Psoas muscle (tissue), 7 donors: ENCODE measurements at regions not wholly inside any gene's neighbourhood (a gene's known extent, or its start where the extent isn't known, plus 50 kb on each side); places are given as distances from the start of the nearest gene placed in this dataset.

Experiments used
- ATAC-seq, 4 donors: fragments of 200-7000 bp; cut with Tn5 transposase; one replicate each; pipeline ENCODE4 v1.9.1; 2020; ENCODE audit warnings: moderate library complexity in 3 of 4, mild to moderate bottlenecking in 2 of 4
- DNase-seq, 2 donors: peaks; one replicate each; pipeline ENCODE4 v3.0.0-alpha.2; 2020
- H3K27ac ChIP-seq: fragments of 200-600 bp; one replicate; pipeline ENCODE4 v1.8.0; 2022
- H3K27me3 ChIP-seq, 3 donors: fragments of 200-600 bp in 1 of 3; one replicate each; pipeline versions ENCODE4 v1.6.1 to v1.8.0; 2013 to 2022; ENCODE audit warnings: low read length in 2 of 3, mild to moderate bottlenecking in 2 of 3, moderate library complexity in 1 of 3; ENCODE audit not compliant: insufficient read depth in 3 of 3
- H3K36me3 ChIP-seq, 2 donors: fragments of 200-600 bp in 1 of 2; one replicate each; pipeline versions ENCODE4 v1.6.1 to v1.8.0; 2013 to 2022; ENCODE audit warnings: low read depth in 1 of 2, mild to moderate bottlenecking in 1 of 2, moderate library complexity in 1 of 2; ENCODE audit not compliant: insufficient read depth in 1 of 2
- H3K4me1 ChIP-seq: fragments of 200-600 bp; one replicate; pipeline ENCODE4 v1.8.0; 2022
- H3K4me3 ChIP-seq: fragments of 200-600 bp; one replicate; pipeline ENCODE4 v1.8.0; 2022; ENCODE audit warnings: mild to moderate bottlenecking
- H3K9me3 ChIP-seq: fragments of 200-600 bp; one replicate; pipeline ENCODE4 v1.8.0; 2022
- CTCF ChIP-seq: fragments of 200-600 bp; IDR thresholded peaks from one replicate; pipeline ENCODE4 v1.8.0; 2022; ENCODE audit warnings: antibody characterized with exemption
- WGBS, 3 donors: extraction: QIAGEN DNeasy Blood & Tissue Kit; methylation state at CpG; one replicate each; pipeline versions ENCODE4 v1.1.6 to v1.1.7; 2013; 5-methylcytosine and 5-hydroxymethylcytosine counted together
- intact Hi-C, 2 donors: fragments of 100-400 bp; cut with DNase I; formaldehyde crosslinking; loops; one replicate each; pipeline versions ENCODE4 v1.11.0 to v1.14.2; 2022
- donor health status: healthy with polysubstance abuse.
- donor health status: DM: no; HTN: no; CAD: no; lungs with moderate emphysema.
- donor health status: Bipolar disorder and iron deficiency.
- donor health status: healthy.
- donor health status: DM: yes; HTN: yes; CAD: no.
- donor health status: DM: no; HTN: no; CAD: no.
- donor health status: DM: yes; HTN: yes; CAD: no.

- no peak overlapping the region for H3K4me3 ChIP-seq
- WGBS, 3 donors, result 94 to 95% (median 95%) methylated on average over 3 of the region's 3 CpGs
- no peaks in the 10 kb centered on the region for H3K9me3 ChIP-seq
- H3K27me3 ChIP-seq, result no peaks in the 10 kb centered on the region
- DNase-seq (peak in 1 of 2 donors; percentile 4), ATAC-seq (no peak)
- peaks cover 0 to 21% of the 10 kb centered on the region in 2 donors for H3K36me3 ChIP-seq
- intact Hi-C loops, result no loop called here
- H3K27ac ChIP-seq, result no peak overlapping the region
- TF ChIP-seq CTCF, result no peak
- no peaks in the 10 kb centered on the region for H3K4me1 ChIP-seq
These were observed 106.2 kb downstream of the PTPRS start for GRCh38 chr19:5234412-5234811.

- ATAC-seq (no peak), DNase-seq (no peak)
- Histone ChIP-seq H3K27me3 (no peaks in the 10 kb centered on the region), H3K36me3 (peaks cover 0 to 9% of the 10 kb centered on the region in 2 donors), H3K4me3 (no peak overlapping the region), H3K27ac (no peak overlapping the region), H3K4me1 (no peaks in the 10 kb centered on the region), H3K9me3 (no peaks in the 10 kb centered on the region)
- TF ChIP-seq CTCF, result no peak
- intact Hi-C loops, result no loop called here
- 95 to 96% (median 95%) methylated on average over 12 of the region's 12 CpGs for WGBS, 3 donors
These were observed 107.7 kb downstream of the PTPRS start for GRCh38 chr19:5232798-5233505.

- no peak for ATAC-seq
- H3K9me3 ChIP-seq, result no peaks in the 10 kb centered on the region
- WGBS, 3 donors, result 81 to 86% (median 82%) methylated on average over 5 of the region's 5 CpGs
- no peak overlapping the region for H3K4me3 ChIP-seq
- no peak for DNase-seq
- peaks cover 0 to 2% of the 10 kb centered on the region in 2 donors for H3K36me3 ChIP-seq
- no peak overlapping the region for H3K27ac ChIP-seq
- H3K27me3 ChIP-seq, result no peaks in the 10 kb centered on the region
- no peaks in the 10 kb centered on the region for H3K4me1 ChIP-seq
- TF ChIP-seq CTCF, result no peak
- intact Hi-C loops, result no loop called here
These were observed 108.5 kb downstream of the PTPRS start for GRCh38 chr19:5231857-5232678.

GRCh38 chr19:5230730-5231555 lies 109.7 kb downstream of the PTPRS start:
- intact Hi-C loops, result no loop called here
- no peaks in the 10 kb centered on the region for H3K27me3 ChIP-seq
- WGBS, 3 donors, result 94 to 96% (median 95%) methylated on average over 35 to 41 of the region's 41 CpGs
- peaks cover 0 to 2% of the 10 kb centered on the region in 2 donors for H3K36me3 ChIP-seq
- TF ChIP-seq CTCF, result no peak
- ATAC-seq (no peak), DNase-seq (no peak)
- H3K4me3 ChIP-seq, result no peak overlapping the region
- H3K9me3 ChIP-seq, result no peaks in the 10 kb centered on the region
- H3K4me1 ChIP-seq, result no peaks in the 10 kb centered on the region
- H3K27ac ChIP-seq, result no peak overlapping the region
